ENCODE measurements at regions not wholly inside any gene's neighbourhood (a gene's known extent, or its start where the extent isn't known, plus 50 kb on each side); places are given as distances from the start of the nearest gene placed in this dataset.
"Not testable (repeated sequence)": the region's sequence is repeated elsewhere in the genome, so short reads cannot be mapped to it uniquely, and the experiment has no call there.

- not testable (repeated sequence) for H3K27ac ChIP-seq (ENCODE audit: low read depth, low read length); H3K27me3 ChIP-seq (ENCODE audit: insufficient read depth, low read length); H2AFZ ChIP-seq (ENCODE audit: low read length, unreplicated experiment); H3K36me3 ChIP-seq (ENCODE audit: insufficient read depth, low read length); H3K4me3 ChIP-seq (ENCODE audit: low read depth, low read length); H3K4me1 ChIP-seq (ENCODE audit: control insufficient read depth, insufficient read depth, low read length, unreplicated experiment); H3K79me2 ChIP-seq (ENCODE audit: control insufficient read depth, insufficient read depth, low read length, unreplicated experiment)
Measured at GRCh38 chr1:145553795-145554194, 54.0 kb upstream of the GPR89A start.

GRCh38 chr1:145545055-145545454, 62.7 kb upstream of the GPR89A start:
- Histone ChIP-seq H3K36me3 (ENCODE audit: insufficient read depth, low read length) (no peaks in the 10 kb centered on the region), H2AFZ (ENCODE audit: low read length, unreplicated experiment) (peak overlapping the region; percentile 67), H3K4me1 (ENCODE audit: control insufficient read depth, insufficient read depth, low read length, unreplicated experiment) (peaks cover 13% of the 10 kb centered on the region), H3K27ac (ENCODE audit: low read depth, low read length) (no peak overlapping the region), H3K79me2 (ENCODE audit: control insufficient read depth, insufficient read depth, low read length, unreplicated experiment) (no peaks in the 10 kb centered on the region), H3K4me3 (ENCODE audit: low read depth, low read length) (no peak overlapping the region), H3K27me3 (ENCODE audit: insufficient read depth, low read length) (no peaks in the 10 kb centered on the region)

- not testable (repeated sequence) for H3K36me3 ChIP-seq (ENCODE audit: insufficient read depth, low read length); H2AFZ ChIP-seq (ENCODE audit: low read length, unreplicated experiment); H3K27me3 ChIP-seq (ENCODE audit: insufficient read depth, low read length); H3K4me3 ChIP-seq (ENCODE audit: low read depth, low read length); H3K79me2 ChIP-seq (ENCODE audit: control insufficient read depth, insufficient read depth, low read length, unreplicated experiment)
- Histone ChIP-seq H3K27ac (ENCODE audit: low read depth, low read length) (peak overlapping the region; percentile 33; the same call in 1 of the 2 replicates), H3K4me1 (ENCODE audit: control insufficient read depth, insufficient read depth, low read length, unreplicated experiment) (peaks cover 33% of the 10 kb centered on the region)
Measured at GRCh38 chr1:145541685-145542084, 66.1 kb upstream of the GPR89A start.

GRCh38 chr1:145541246-145541645, 66.5 kb upstream of the GPR89A start:
- peak overlapping the region; percentile 33; the same call in 1 of the 2 replicates for H3K27ac ChIP-seq (ENCODE audit: low read depth, low read length)
- not testable (repeated sequence) for H2AFZ ChIP-seq (ENCODE audit: low read length, unreplicated experiment); H3K4me3 ChIP-seq (ENCODE audit: low read depth, low read length)

GRCh38 chr1:145538118-145538882, 69.5 kb upstream of the GPR89A start:
- H3K4me3 ChIP-seq (ENCODE audit: low read depth, low read length); H3K36me3 ChIP-seq (ENCODE audit: insufficient read depth, low read length); H3K27me3 ChIP-seq (ENCODE audit: insufficient read depth, low read length); H3K79me2 ChIP-seq (ENCODE audit: control insufficient read depth, insufficient read depth, low read length, unreplicated experiment); H2AFZ ChIP-seq (ENCODE audit: low read length, unreplicated experiment): not testable (repeated sequence)
- peak overlapping the region; percentile 26; the same call in 1 of the 2 replicates for H3K27ac ChIP-seq (ENCODE audit: low read depth, low read length)
- H3K4me1 ChIP-seq (ENCODE audit: control insufficient read depth, insufficient read depth, low read length, unreplicated experiment), result peaks cover 39% of the 10 kb centered on the region

More at GRCh38 chr1:145541246-145541645, 66.5 kb upstream of the GPR89A start:
- not testable (repeated sequence) for H3K36me3 ChIP-seq (ENCODE audit: insufficient read depth, low read length); H3K79me2 ChIP-seq (ENCODE audit: control insufficient read depth, insufficient read depth, low read length, unreplicated experiment); H3K27me3 ChIP-seq (ENCODE audit: insufficient read depth, low read length)
- H3K4me1 ChIP-seq (ENCODE audit: control insufficient read depth, insufficient read depth, low read length, unreplicated experiment), result peaks cover 33% of the 10 kb centered on the region

- peaks cover 36% of the 10 kb centered on the region for H3K4me1 ChIP-seq (ENCODE audit: control insufficient read depth, insufficient read depth, low read length, unreplicated experiment)
- H3K27me3 ChIP-seq (ENCODE audit: insufficient read depth, low read length); H2AFZ ChIP-seq (ENCODE audit: low read length, unreplicated experiment); H3K36me3 ChIP-seq (ENCODE audit: insufficient read depth, low read length); H3K4me3 ChIP-seq (ENCODE audit: low read depth, low read length); H3K79me2 ChIP-seq (ENCODE audit: control insufficient read depth, insufficient read depth, low read length, unreplicated experiment); H3K27ac ChIP-seq (ENCODE audit: low read depth, low read length): not testable (repeated sequence)
Measured at GRCh38 chr1:145537003-145537402, 70.8 kb upstream of the GPR89A start.

- peaks cover 30% of the 10 kb centered on the region for H3K4me1 ChIP-seq (ENCODE audit: control insufficient read depth, insufficient read depth, low read length, unreplicated experiment)
- H3K36me3 ChIP-seq (ENCODE audit: insufficient read depth, low read length); H2AFZ ChIP-seq (ENCODE audit: low read length, unreplicated experiment); H3K27me3 ChIP-seq (ENCODE audit: insufficient read depth, low read length); H3K4me3 ChIP-seq (ENCODE audit: low read depth, low read length); H3K27ac ChIP-seq (ENCODE audit: low read depth, low read length); H3K79me2 ChIP-seq (ENCODE audit: control insufficient read depth, insufficient read depth, low read length, unreplicated experiment): not testable (repeated sequence)
Measured at GRCh38 chr1:145535461-145535860, 72.3 kb upstream of the GPR89A start.

GRCh38 chr1:145528068-145528564, 79.7 kb upstream of the GPR89A start:
- not testable (repeated sequence) for H3K79me2 ChIP-seq (ENCODE audit: control insufficient read depth, insufficient read depth, low read length, unreplicated experiment); H3K4me3 ChIP-seq (ENCODE audit: low read depth, low read length); H3K4me1 ChIP-seq (ENCODE audit: control insufficient read depth, insufficient read depth, low read length, unreplicated experiment); H3K27me3 ChIP-seq (ENCODE audit: insufficient read depth, low read length); H3K36me3 ChIP-seq (ENCODE audit: insufficient read depth, low read length)
- H3K27ac ChIP-seq (ENCODE audit: low read depth, low read length), result peak overlapping the region; percentile 52; the same call in 1 of the 2 replicates
- H2AFZ ChIP-seq (ENCODE audit: low read length, unreplicated experiment), result peak overlapping the region; percentile 92

- not testable (repeated sequence) for H3K27me3 ChIP-seq (ENCODE audit: insufficient read depth, low read length); H3K79me2 ChIP-seq (ENCODE audit: control insufficient read depth, insufficient read depth, low read length, unreplicated experiment); H3K36me3 ChIP-seq (ENCODE audit: insufficient read depth, low read length); H3K4me1 ChIP-seq (ENCODE audit: control insufficient read depth, insufficient read depth, low read length, unreplicated experiment); H3K27ac ChIP-seq (ENCODE audit: low read depth, low read length); H2AFZ ChIP-seq (ENCODE audit: low read length, unreplicated experiment); H3K4me3 ChIP-seq (ENCODE audit: low read depth, low read length)
Measured at GRCh38 chr1:145520159-145520558, 87.6 kb upstream of the GPR89A start.

GRCh38 chr1:145519302-145519701, 88.5 kb upstream of the GPR89A start:
- H3K27me3 ChIP-seq (ENCODE audit: insufficient read depth, low read length); H3K79me2 ChIP-seq (ENCODE audit: control insufficient read depth, insufficient read depth, low read length, unreplicated experiment); H3K27ac ChIP-seq (ENCODE audit: low read depth, low read length); H3K36me3 ChIP-seq (ENCODE audit: insufficient read depth, low read length); H3K4me1 ChIP-seq (ENCODE audit: control insufficient read depth, insufficient read depth, low read length, unreplicated experiment); H2AFZ ChIP-seq (ENCODE audit: low read length, unreplicated experiment); H3K4me3 ChIP-seq (ENCODE audit: low read depth, low read length): not testable (repeated sequence)

GRCh38 chr1:145513017-145513416, 87.6 kb upstream of the NBPF20 start:
- H3K27ac ChIP-seq (ENCODE audit: low read depth, low read length); H3K79me2 ChIP-seq (ENCODE audit: control insufficient read depth, insufficient read depth, low read length, unreplicated experiment); H3K4me1 ChIP-seq (ENCODE audit: control insufficient read depth, insufficient read depth, low read length, unreplicated experiment); H3K4me3 ChIP-seq (ENCODE audit: low read depth, low read length); H3K36me3 ChIP-seq (ENCODE audit: insufficient read depth, low read length); H3K27me3 ChIP-seq (ENCODE audit: insufficient read depth, low read length); H2AFZ ChIP-seq (ENCODE audit: low read length, unreplicated experiment): not testable (repeated sequence)

Measured in ACC112 (cell line).